Upper lobe of left lung (tissue), 6 donors: ENCODE measurements at regions not wholly inside any gene's neighbourhood (a gene's known extent, or its start where the extent isn't known, plus 50 kb on each side); places are given as distances from the start of the nearest gene placed in this dataset.

ENCODE experiments used
- ATAC-seq, 2 donors: fragments of 200-7000 bp; cut with Tn5 transposase; one replicate each; pipeline ENCODE4 v1.9.1; 2022; ENCODE audit warnings: mild to moderate bottlenecking in 2 of 2, moderate library complexity in 2 of 2; ENCODE audit not compliant: low FRiP score in 2 of 2
- DNase-seq, 2 donors: peaks; one replicate each; pipeline ENCODE4 v3.0.0-alpha.2; 2019 to 2020
- H3K27ac ChIP-seq, 4 donors: fragments of 200-600 bp; sonication (generic); one replicate each; pipeline ENCODE4 v1.5.1; 2016 to 2019
- H3K27me3 ChIP-seq, 4 donors: fragments of 200-600 bp; sonication (generic); one replicate each; pipeline ENCODE4 v1.5.1; 2017 to 2019
- H3K36me3 ChIP-seq, 4 donors: fragments of 200-600 bp; sonication (generic); one replicate each; pipeline ENCODE4 v1.5.1; 2016 to 2019
- H3K4me1 ChIP-seq, 4 donors: fragments of 200-600 bp; sonication (generic); one replicate each; pipeline ENCODE4 v1.5.1; 2018 to 2019
- H3K4me3 ChIP-seq, 4 donors: fragments of 200-600 bp; sonication (generic); one replicate each; pipeline ENCODE4 v1.5.1; 2017 to 2019; ENCODE audit warnings: mild to moderate bottlenecking in 2 of 4, moderate library complexity in 1 of 4
- H3K9me3 ChIP-seq, 4 donors: fragments of 200-600 bp; sonication (generic); one replicate each; pipeline ENCODE4 v1.5.1; 2018 to 2019
- EP300 ChIP-seq, 4 donors: sonication (generic); formaldehyde crosslinking; IDR thresholded peaks; one replicate each; pipeline ENCODE4 v1.5.1; 2017; ENCODE audit warnings: antibody characterized with exemption in 4 of 4, control low read depth in 2 of 4
- POLR2A ChIP-seq, 4 donors: fragments of 450-650 bp; IDR thresholded peaks; one replicate each; pipeline ENCODE4 v1.5.1; 2016 to 2017; ENCODE audit warnings: antibody characterized with exemption in 4 of 4, mild to moderate bottlenecking in 2 of 4
- POLR2AphosphoS5 ChIP-seq, 2 donors: sonication (generic); formaldehyde crosslinking; IDR thresholded peaks; one replicate each; pipeline ENCODE4 v1.5.1; 2017; ENCODE audit warnings: antibody characterized with exemption in 2 of 2
- WGBS, 2 donors: methylation state at CpG; one replicate each; pipeline ENCODE4 v1.1.5; 2017 to 2018; 5-methylcytosine and 5-hydroxymethylcytosine counted together
- TF ChIP-seq, protein P1 (sequence below), 6 experiments: fragments of 450-650 bp in 4 of 6; fragments of 200-600 bp in 2 of 6; sonication (generic) in 2 of 6; IDR thresholded peaks; one replicate each; pipeline ENCODE4 v1.5.1; 2016 to 2019; ENCODE audit warnings: antibody characterized with exemption in 6 of 6
- donor health status: DM: no; HTN: no; CAD: no; lungs with moderate emphysema.
- donor health status: DM: no; HTN: yes; CAD: no; lungs with severe emphysema.

DNA sequence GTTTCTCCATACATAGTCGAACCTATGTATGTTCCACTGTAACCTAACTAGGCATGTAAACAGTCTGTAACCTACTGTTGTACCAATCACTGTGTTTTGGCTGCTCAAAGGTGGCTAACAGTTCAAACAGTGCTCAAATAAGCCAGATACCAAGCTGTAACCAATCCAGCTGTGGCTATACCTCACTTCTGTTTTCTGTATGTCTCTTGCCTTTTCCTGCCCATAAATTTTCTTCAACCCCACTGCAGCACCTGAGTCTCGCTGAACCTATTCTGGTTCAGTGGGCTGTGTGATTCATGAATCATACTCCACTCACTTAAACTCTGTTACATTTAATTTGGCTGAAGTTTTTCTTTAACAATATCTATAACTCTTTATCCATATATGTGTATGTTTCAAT lies 340.7 kb downstream of the LPIN1 start:
- H3K4me3 ChIP-seq: no peak overlapping the region
- ATAC-seq: no peak
- 58 to 83% methylated on average over 2 of the region's 2 CpGs for WGBS, 2 donors
- TF ChIP-seq, protein P1, sequence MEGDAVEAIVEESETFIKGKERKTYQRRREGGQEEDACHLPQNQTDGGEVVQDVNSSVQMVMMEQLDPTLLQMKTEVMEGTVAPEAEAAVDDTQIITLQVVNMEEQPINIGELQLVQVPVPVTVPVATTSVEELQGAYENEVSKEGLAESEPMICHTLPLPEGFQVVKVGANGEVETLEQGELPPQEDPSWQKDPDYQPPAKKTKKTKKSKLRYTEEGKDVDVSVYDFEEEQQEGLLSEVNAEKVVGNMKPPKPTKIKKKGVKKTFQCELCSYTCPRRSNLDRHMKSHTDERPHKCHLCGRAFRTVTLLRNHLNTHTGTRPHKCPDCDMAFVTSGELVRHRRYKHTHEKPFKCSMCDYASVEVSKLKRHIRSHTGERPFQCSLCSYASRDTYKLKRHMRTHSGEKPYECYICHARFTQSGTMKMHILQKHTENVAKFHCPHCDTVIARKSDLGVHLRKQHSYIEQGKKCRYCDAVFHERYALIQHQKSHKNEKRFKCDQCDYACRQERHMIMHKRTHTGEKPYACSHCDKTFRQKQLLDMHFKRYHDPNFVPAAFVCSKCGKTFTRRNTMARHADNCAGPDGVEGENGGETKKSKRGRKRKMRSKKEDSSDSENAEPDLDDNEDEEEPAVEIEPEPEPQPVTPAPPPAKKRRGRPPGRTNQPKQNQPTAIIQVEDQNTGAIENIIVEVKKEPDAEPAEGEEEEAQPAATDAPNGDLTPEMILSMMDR (IDR thresholded peaks at IDR 0.05): no peak
- H3K27me3 ChIP-seq: no peaks in the 10 kb centered on the region
- H3K4me1 ChIP-seq: no peaks in the 10 kb centered on the region
- no peaks in the 10 kb centered on the region for H3K36me3 ChIP-seq
- DNase-seq: no peak
- H3K27ac ChIP-seq: no peak overlapping the region
- H3K9me3 ChIP-seq: no peaks in the 10 kb centered on the region

DNA sequence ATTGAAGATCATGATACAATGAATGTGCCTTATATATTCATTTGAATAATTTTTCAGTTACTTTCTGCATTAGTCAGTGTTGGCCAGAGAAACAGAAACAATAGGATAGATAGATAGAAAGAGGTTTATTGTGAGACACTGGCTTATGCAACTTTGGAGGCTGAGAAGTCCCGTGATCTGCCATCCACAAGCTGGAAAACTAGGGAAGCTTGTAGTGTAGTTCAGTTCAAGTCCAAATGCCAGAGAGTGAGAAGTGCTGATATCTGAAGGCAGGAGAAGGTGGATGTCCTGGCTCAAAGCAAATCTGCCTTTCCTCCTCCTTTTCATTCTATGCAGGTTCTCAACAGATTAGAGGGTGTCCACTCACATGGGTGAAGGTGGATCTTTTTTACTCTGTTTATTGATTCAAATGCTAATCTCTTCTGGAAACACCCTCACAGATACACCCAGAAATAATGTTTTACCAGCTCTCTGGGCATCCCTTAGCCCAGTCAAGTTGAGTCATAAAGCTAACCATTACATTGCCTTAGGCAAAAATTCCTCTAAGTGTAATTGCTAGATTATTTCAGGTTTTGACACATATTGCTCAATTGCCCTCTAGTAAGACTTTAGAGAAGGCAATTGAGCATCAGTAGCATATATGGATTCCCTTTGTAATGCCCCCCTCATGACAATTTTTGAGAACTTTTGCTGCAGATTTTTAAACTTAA lies 341.4 kb downstream of the LPIN1 start:
- Histone ChIP-seq H3K9me3 (no peaks in the 10 kb centered on the region), H3K27ac (no peak overlapping the region), H3K27me3 (no peaks in the 10 kb centered on the region), H3K4me3 (no peak overlapping the region), H3K4me1 (no peaks in the 10 kb centered on the region), H3K36me3 (no peaks in the 10 kb centered on the region)
- DNase-seq (no peak), ATAC-seq (no peak)
- TF ChIP-seq POLR2A (IDR thresholded peaks at IDR 0.05): no peak
- TF ChIP-seq, protein P1 (IDR thresholded peaks at IDR 0.05): no peak
- TF ChIP-seq POLR2AphosphoS5 (IDR thresholded peaks at IDR 0.05): no peak
- no peak for TF ChIP-seq EP300 (IDR thresholded peaks at IDR 0.05)
- 85 to 100% methylated on average over 1 of the region's 1 CpG for WGBS, 2 donors

DNA sequence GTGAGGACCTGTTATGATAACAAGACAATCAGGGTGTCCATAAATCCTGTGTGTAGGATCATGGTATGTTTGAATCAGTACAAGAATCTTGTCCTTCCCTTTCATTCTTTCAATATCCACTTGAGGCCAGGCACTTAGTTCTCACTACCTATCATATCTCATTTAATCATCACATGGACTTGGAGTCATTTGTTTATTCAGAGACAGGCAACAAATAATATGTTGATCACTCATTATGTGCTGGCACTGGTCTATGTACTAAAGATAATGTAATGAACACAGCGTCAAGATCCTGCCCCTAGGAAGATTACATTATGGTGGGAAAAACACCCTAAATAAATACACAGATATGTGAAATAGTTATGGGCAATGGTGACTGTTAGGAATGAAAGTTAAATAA lies 342.6 kb downstream of the LPIN1 start:
- Histone ChIP-seq H3K27me3 (no peaks in the 10 kb centered on the region), H3K27ac (no peak overlapping the region), H3K9me3 (no peaks in the 10 kb centered on the region), H3K4me3 (no peak overlapping the region), H3K4me1 (no peaks in the 10 kb centered on the region), H3K36me3 (no peaks in the 10 kb centered on the region)
- TF ChIP-seq POLR2AphosphoS5 (IDR thresholded peaks at IDR 0.05) (no peak), EP300 (IDR thresholded peaks at IDR 0.05) (no peak), POLR2A (IDR thresholded peaks at IDR 0.05) (no peak)
- TF ChIP-seq, protein P1 (IDR thresholded peaks at IDR 0.05): no peak
- ATAC-seq (no peak), DNase-seq (no peak)
- 79 to 84% methylated on average over 1 of the region's 1 CpG for WGBS, 2 donors

DNA sequence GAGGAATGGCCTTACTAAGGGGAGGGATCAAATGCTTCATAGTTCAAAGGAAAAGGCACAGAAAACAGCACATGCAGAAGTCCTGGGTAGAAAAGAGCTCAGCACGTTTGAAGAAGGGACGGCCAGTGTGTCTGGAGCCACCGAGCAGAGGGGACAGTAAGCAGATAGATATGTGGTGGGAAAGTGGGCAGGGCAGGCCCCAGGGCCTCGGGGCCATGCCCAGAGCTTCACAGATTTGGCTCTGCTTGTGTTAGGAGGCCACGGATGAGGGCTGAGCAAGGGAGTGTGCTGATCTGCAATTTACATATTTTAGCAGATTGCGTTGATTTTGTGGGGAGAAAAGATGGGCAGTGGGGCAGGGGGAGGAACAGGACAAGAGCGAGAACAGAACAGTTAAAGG lies 343.1 kb downstream of the LPIN1 start:
- ATAC-seq (no peak), DNase-seq (peak in 1 of 2 donors; percentile 32)
- H3K4me3 ChIP-seq: no peak overlapping the region
- H3K4me1 ChIP-seq: no peaks in the 10 kb centered on the region
- H3K36me3 ChIP-seq: no peaks in the 10 kb centered on the region
- TF ChIP-seq POLR2AphosphoS5 (IDR thresholded peaks at IDR 0.05) (no peak), POLR2A (IDR thresholded peaks at IDR 0.05) (no peak), EP300 (IDR thresholded peaks at IDR 0.05) (no peak)
- TF ChIP-seq, protein P1 (IDR thresholded peaks at IDR 0.05): no peak
- no peaks in the 10 kb centered on the region for H3K27me3 ChIP-seq
- H3K27ac ChIP-seq: no peak overlapping the region
- H3K9me3 ChIP-seq: no peaks in the 10 kb centered on the region
- 85 to 93% methylated on average over 7 of the region's 7 CpGs for WGBS, 2 donors

DNA sequence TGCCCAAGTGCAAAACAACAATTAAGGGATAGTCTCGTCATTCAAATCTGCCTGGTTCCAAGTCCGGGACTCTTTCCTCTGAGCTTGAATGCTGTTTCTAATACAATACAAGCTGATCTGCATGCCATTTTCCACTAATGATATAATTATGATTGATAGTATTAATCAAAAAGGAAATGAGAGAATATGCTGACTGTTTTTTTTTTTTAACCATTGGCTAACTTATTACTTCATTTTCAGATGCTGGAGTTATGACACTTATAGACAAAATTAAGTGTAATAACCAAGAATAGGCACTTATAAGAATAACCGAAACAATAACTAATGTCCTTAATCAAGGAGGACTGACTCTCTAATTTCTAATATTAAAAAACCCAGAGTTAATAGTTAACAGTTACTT lies 343.6 kb downstream of the LPIN1 start:
- TF ChIP-seq, protein P1 (IDR thresholded peaks at IDR 0.05): no peak
- no peak for TF ChIP-seq POLR2AphosphoS5 (IDR thresholded peaks at IDR 0.05)
- no peak for TF ChIP-seq EP300 (IDR thresholded peaks at IDR 0.05)
- no peak for TF ChIP-seq POLR2A (IDR thresholded peaks at IDR 0.05)
- Histone ChIP-seq H3K4me3 (no peak overlapping the region), H3K27me3 (no peaks in the 10 kb centered on the region), H3K27ac (no peak overlapping the region), H3K9me3 (no peaks in the 10 kb centered on the region), H3K36me3 (no peaks in the 10 kb centered on the region), H3K4me1 (no peaks in the 10 kb centered on the region)
- 88 to 95% methylated on average over 3 of the region's 3 CpGs for WGBS, 2 donors
- DNase-seq: no peak
- ATAC-seq: no peak
